ENCODE measurements at regions not wholly inside any gene's neighbourhood (a gene's known extent, or its start where the extent isn't known, plus 50 kb on each side); places are given as distances from the start of the nearest gene placed in this dataset.

DNA sequence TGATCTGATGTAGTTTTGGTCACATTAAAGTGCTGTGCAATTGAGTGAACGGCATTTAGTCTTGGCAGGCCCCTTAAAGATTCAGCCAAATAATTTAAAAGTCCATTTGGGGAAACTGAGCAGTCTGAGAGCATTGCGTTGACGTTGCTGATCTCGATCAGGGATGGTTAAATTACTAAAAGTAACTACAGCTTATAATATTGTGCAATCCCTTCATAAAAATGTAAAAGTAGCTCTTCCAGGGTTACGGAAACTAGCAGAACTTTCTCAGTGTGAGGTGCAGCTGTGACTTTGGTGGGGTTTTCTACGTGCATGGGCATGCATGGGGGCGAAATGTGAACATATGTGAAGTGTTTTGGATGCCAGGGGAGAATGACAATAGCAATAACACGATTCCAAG is 184.5 kb upstream of the RNF32 start:
- DNase-seq (ENCODE audit: low read depth in 3 of 3): no peak

DNA sequence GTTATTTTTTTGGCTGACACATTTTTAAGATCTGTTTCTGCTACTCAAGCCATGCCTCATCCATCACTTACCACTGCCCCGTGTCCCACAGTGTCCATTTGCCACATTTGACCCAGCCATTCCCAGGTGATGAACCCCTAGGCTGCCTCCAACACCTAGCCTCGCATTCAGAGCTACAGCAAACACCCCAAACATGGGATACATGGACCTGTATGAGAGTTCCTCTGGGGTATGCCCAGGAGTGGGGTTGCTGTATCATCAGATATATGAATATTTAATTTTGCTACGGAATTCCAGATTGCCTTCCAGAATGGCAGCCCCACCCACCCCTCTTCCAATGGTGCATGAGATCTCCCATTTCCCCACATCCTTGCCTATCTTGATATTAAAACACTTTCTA is 190.1 kb upstream of the RNF32 start:
- no peak for DNase-seq (ENCODE audit: low read depth in 3 of 3)

DNA sequence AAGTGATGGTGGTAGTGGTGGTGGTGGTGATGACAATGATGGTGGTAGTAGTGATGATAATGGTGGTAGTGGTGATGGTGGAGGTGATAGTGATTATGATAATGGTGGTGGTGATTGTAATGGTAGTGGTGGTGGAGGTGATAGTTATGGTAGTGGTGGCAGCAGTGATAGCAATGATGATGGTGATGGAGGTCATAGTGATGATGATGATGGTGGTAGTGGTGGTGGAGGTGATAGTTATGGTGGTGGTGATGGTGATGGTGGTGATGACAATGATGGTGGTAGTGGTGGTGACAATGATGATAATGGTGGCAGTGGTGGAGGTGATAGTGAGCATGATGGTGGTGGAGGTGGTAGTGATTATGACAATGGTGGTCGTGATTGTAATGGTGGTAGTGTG is 191.7 kb upstream of the RNF32 start:
- no peak for DNase-seq (ENCODE audit: low read depth in 3 of 3)

DNA sequence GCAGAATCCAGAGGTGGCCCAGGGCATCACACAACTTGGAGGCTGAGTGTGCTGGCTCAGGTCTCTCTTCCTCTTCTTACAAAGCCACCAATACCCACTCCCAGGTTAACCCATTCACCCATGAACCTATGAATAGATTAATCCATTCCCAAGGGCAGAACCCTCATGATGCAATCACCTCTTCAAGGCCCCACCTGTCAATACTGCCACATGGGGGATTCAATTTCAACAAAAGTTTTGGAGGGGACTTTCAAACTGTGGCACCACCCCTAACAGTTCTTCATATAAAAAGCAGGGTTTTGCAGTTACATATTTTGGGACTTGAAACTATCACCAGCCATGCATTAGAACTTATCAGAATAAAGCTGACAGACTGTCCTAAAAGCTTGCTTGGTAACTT is 193.6 kb upstream of the RNF32 start:
- DNase-seq (ENCODE audit: low read depth in 3 of 3): no peak

DNA sequence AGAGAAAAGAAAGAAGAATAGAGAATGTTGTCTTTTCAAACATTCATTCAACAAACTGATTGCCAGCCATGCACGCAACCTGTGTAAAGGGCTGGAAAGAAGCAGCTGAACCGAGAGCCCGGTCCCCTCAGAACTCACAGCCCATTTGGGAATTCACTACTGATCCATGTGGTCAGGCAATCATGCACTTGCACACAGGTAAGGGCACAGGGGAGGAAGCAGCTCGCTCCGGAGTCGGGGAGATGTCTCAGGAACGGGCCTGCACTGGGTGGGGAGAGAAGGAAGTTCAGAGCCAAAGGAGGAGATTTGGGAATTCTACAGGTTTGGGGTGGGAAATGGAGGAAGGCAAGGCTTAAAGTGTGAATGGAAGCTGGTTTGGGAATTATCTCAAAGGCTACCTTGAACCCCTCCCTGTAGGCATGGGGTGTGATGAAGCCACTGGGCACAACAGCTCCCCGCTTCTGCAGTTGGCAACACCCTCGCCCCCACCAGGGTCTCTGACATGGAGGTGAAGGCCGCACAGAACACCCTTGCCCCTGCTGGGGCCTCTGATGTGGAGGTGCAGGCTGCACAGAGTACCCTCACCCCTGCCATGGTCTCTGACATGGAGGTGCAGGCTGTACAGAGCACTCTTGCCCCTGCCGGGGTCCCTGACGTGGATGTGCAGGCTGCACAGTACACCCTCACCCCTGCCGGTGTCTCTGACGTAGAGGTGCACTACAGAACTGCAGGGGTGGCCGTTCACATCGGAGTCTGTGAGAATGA is 194.4 kb upstream of the RNF32 start:
- DNase-seq (ENCODE audit: low read depth in 3 of 3): no peak

DNA sequence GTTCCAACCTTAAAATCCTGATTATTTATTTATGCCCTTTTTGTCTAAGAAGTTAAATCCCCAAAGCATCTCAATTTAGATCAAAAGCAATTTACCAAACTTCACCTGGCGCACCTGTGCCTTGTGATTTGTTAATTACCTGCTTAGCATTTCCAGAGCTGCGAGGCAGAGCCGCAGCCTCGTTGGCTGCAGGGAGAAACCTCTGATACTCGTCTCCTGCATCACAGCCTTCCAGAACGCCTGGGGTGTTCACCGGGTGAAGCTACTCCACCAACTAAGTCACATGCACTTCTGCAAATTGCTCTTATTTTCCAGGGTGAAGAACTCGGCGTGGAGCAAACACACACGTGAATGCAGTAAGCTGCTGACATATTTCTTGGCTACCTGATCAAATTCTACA is 198.1 kb upstream of the RNF32 start:
- no peak for DNase-seq (ENCODE audit: low read depth in 3 of 3)

DNA sequence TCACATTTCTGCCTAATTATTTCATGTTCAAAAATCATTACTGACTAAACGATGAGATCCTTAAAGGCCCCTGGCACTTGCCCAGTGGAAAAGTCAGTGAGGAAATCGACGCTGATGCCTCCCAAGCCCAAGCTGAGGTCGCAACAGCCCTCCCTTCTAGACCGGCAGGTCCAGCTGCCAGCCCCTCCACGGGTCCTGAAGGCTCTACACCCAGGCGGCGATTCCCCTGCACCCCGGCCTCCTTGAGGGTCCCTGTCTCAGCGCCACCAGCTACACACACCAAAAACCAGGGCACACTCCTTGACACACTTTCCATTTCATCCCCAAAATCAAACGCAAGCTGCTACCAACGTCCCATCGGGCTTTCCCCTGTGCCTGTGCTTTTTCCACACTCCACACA is 200.1 kb upstream of the RNF32 start:
- DNase-seq (ENCODE audit: low read depth in 3 of 3): no peak

DNA sequence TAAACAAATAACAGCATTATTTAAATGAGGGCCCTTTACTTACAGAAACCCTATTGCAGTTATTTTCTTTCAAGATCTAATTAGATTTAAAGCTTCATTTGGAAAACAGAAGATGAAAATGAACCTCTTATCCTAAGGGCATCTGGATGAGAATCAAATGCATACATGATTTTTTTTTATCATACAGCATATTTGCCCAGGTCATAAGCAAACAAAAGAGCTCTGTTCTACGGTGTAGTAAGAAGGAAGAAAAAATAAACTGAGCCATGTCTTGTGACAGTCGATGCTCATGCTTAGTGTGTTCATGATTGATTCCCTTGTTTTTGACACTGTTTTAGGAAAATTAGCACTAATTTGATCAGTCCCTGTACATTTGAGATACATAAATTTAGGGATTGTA is 202.6 kb upstream of the RNF32 start:
- DNase-seq (ENCODE audit: low read depth in 3 of 3): no peak

DNA sequence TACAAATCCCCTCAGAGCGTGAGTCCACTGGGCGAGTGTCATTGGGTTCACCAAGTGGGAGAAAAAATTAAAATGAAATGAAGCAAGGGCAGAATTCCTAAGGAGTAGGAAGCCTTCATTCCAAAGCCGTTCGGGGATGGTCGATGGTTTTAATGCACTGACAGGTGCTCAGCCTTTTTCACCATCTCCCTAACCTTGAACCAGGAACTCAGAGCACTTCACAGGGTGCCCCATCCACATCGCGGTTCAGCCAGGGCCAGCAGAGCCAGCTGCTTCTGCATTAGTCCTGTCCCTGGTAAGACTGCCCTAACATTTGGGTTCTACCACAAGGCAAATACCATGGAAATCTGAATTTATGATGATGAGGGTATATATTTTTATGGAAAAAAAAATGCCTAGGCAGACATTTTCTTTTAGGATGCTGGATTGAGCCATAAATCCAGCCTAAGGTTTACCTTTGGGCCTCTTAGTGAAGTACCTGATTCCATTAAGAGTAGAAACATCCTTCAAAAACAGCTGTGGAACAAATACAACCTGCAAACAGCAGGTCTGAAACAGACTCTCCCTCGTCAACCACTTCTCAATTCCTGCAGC is 203.5 kb upstream of the RNF32 start:
- no peak for DNase-seq (ENCODE audit: low read depth in 3 of 3)

DNA sequence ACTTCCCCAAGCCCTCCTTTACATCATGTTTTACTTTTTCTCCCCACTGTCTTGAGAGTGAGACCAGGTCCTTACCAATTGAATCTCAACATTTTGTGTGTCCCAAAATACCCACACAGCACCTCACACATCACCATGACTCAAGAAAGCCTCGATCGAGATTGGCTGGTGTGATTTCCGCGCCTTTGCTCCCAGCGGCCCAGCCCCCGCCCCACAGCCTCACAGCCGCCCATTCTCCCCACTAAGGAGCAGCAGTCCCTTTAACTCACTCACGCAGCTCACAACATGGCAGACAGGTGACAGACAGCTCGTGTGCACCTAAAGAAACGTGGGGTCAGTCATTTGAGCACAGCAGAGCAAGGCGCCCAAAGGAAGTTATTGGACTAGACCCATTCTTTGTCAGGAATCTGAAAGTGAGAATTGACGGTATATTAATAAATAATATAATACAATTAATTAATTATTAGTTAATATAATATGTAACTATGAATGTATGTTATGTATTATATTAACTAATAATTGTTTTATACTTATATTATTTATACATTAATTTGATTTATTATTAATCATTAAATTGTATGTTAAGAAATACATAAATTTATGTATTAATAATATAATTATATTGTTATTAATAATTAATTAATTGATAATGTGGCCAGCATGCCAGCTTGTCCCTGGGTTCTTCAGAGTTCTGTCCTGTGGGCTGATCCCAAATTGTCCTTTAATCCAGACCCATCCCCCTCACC is 204.9 kb upstream of the RNF32 start:
- no peak for DNase-seq (ENCODE audit: low read depth in 3 of 3)

DNA sequence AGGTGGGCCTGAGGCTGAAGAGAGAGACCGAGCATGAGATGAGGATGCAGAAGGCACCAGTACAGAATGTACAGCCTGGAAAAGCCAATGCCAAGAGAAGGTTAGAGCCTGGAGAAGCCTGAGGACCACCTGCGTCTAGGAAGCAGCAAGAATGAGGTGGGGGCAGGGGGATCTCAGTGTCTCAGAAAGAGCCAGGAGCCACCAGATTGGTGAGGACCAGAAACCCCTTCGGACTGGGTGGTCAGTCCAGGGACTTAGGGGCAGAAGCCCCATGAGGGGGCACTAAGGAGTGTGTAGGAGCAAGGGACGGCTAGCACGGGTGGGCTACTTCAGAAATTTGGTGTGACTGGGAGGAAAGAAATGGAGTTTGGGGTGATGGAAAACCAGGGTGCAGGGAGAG is 205.9 kb upstream of the RNF32 start:
- DNase-seq (ENCODE audit: low read depth in 3 of 3): no peak

DNA sequence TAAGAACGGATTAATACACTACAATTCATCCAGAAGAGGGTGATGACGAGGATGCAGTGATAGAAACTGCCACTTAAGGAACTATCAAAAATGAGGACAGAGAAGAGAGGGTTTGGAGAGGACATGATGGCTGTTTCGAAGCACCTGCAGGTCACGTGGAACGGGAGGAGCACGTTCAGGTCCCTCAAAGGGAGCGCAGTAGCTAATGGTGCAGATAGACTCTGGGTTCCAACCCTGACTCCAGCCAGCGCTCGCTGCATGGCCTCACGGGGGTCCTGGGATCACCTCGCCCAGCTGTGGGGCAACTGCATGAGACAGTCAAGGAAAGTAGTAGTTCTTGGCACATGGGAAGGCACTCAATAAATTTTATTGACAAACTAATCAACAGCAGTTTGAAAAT is 208.6 kb upstream of the RNF32 start:
- no peak for DNase-seq (ENCODE audit: low read depth in 3 of 3)

DNA sequence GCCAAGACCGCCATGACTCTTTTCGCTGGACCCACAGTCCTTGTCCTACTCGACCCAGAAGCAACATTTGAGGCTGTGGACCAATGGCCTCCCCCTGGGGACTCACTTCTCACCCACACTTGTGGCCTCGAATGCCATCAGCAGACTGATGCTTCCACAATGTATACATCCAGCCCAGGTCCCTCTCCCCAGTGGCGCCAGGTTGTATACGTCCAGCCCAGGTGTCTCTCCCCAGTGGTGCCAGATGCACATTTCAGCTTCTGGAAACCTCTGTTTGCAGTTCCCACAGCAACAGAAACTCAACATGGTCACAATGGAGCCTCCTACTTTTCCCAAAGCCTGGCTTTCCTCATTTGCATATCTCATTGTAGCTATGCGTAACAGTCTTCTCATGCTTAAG is 210.5 kb upstream of the RNF32 start:
- no peak for DNase-seq (ENCODE audit: low read depth in 3 of 3)

DNA sequence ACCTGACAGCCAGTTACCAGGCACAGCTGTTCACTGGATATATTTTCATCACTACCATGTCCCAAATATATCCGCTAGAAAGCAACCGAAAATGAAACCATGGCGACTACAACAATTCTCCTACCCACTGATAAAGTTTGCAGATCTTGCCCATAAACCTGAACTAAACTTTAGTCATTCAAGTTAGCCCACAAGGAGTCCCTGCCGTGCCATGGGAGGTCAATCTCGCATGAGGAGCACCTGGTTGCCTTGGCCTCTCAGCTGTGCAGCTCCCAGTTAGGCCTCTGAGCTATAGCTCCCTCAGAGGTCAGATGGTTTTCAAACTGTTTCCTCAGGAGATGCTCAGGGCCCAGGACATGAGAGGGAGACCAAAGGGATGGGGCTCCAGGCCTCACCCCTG is 211.1 kb upstream of the RNF32 start:
- DNase-seq (ENCODE audit: low read depth in 3 of 3): no peak

DNA sequence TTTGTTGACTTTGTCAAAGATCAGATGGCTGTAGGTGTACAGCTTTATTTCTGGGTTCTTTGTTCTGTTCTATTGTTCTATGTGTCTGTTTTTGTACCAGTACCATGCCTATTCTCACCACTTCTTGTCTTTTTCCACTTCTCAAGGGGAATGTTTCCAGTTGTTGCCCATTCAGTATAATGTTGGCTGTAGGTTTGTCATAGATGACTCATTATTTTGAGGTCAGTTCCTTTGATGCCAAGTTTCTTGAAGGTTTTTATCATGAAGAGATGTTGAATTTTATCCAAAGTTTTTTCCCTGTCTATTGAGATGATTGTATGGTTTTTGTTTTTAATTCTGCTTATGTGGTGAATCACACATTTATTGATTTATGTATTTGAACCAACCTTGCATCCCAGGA is 216.7 kb upstream of the RNF32 start:
- no peak for DNase-seq (ENCODE audit: low read depth in 3 of 3)

DNA sequence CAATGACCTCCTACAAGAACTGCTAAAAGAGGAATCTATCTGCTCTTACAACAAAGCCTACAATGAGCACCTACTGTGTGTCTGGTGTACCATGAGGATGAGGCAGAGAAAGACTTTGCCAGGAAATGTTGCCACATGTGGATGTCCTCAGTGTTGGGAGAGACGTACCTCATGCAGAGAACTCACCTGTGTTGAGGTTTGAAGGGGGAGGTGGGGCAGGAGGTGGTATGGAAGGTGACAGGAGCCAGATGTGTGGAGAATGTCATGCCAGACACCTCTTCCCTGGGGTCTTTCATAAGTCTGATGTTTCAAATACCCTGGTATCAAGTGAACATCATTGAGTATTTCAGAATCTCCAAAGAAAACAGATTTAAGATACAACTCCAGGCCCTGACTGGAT is 220.1 kb upstream of the RNF32 start:
- no peak for DNase-seq (ENCODE audit: low read depth in 3 of 3)

DNA sequence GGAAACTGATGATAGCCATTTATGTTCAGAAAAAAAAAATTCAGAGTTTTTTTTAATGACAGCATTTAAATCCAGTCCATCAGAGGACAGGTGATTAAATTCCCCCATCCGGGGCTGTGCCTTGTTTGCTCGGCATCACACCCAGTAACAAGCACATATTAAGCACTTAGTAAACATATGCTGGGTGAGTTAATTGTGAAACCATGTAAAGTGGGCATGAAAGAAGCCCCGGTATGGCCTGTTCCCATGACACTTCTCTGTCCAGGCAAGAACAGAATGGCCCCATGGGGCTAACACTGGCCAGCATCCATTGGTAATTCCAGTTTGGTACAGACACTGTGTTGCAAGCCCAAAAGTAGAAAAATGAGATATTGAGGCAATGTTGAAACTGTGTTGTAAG is 220.8 kb upstream of the RNF32 start:
- no peak for DNase-seq (ENCODE audit: low read depth in 3 of 3)

DNA sequence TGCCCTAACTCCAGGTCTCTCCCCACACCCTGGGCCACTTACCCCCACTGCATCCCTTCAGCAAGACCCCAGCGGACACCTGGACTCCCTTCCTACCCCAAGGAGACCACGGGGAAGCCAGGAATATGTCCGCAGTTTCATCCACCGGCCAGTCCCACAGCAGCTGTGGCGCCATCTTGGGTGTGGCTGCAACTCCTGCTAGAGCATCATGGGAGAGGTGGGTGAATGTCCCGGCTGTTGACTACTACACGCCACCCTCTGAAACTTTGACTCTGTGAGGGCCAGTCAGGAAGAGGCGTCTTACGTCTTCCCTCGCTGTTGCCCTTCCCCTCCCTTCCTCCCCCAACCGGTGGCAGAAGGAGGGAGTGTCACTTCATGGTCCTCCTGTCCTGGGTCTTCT is 238.3 kb upstream of the RNF32 start:
- no peak for DNase-seq (ENCODE audit: low read depth in 3 of 3)

DNA sequence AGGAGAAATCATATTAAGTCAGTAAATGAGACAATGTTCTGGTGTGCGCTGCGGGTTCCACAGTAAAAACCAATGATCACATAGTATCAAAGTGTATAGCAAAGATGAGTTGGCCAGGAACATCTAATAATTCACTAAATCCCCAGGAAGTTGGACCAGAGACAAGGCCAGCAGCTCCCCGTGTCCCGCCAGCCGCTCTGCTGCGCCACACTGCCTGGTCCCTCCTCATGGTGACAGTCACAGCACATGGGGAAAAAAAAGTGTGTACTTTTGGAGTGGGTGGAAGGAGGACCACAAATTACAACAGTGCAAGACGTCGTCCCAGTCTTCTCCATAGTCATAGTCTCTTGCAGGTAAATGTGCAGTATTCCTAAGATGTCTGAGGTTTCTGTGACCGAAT is 239.0 kb upstream of the RNF32 start:
- no peak for DNase-seq (ENCODE audit: low read depth in 3 of 3)

DNA sequence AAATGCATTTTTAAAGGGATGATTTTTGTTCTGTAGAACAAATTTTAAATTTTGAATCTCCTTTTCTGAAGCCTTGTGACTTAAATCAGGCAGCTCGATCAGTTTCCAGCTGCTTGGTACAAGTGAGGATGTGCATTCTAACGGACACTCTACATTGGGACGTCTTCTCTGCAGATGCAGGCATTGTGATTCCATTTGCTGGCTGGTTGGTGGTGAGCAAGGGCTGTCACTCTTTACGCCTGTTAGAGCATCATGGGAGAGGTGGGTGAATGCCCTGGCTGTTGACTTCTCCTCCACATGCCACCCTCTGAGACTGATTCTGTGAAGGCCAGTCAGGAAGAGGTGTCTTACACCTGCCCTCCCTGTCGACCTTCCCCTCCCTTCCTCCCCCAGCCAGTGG is 240.5 kb upstream of the RNF32 start:
- DNase-seq (ENCODE audit: low read depth in 3 of 3): no peak

DNA sequence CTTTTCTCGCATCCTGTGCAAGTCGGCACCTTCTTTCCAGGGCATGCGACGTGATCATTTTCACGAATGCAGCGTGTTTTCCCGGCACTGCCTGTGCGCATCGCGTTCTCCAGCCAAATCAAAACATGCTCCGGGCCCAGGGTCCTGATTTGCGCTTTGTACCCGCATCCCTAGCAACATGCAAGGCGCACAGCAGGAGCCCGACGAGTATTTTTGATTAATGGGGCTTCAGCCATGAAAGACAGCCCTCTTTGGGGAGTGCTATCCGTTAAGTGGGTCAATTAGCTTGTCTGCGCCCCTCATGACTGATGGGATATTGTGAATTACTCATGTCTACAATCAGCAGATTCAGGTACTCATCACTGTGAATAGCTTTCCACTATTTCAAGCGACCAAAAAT is 243.3 kb upstream of the RNF32 start:
- DNase-seq (ENCODE audit: low read depth in 3 of 3): no peak

DNA sequence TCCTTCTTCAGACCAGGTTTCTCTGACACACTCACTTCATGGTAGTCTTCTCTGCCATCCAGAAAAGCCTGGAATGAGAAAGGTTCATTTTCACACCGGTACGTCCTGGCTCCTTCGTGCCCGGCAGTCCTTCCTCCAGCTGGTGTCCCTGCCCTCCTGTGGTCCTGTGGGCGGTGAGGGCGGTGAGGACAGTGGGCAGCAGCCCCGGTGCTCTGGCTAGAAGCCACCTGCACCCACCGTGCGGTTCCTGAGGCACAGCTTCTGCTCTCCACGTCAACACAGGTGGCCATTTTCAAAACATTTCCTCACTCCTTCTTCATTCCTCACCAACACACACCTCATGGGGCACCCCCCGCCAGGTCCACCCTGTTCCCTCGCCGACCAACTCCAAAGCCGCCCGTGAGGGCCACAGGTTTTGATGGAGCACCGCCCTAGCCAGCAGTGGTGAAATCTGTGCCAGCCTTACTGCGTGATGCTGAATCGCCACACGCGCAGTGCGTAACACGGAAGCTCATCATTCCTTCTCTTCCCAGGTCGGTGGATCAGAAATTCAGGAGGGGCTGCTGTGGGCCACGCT is 251.4 kb upstream of the RNF32 start:
- DNase-seq (ENCODE audit: low read depth in 3 of 3): no peak

DNA sequence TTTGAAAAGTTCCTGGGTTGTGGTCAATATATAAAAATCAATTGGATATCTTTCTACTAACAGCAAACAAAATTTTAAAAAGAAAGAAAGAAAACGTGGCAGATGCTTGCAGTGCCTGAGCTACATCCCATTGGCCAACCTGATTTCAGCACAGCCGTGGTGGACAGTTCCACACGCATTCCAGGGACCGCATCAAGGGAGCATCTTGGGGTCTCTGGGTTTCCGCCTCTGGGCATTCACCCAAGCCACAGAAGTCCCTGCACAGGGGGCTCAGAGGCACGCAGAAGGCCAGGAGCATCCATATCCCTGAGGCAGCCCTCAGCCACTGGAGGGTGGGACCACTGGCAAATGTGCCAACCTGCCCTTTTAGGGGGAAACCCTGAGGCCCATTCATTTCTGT is 254.5 kb upstream of the RNF32 start:
- no peak for DNase-seq (ENCODE audit: low read depth in 3 of 3)

Measured in stimulated activated CD4-positive, alpha-beta T cell treated with anti-CD3 and anti-CD28 coated beads, TNF-alpha, amount 100 ng/mL, for 24 hours (primary cell).